NCI-H524 treated with DMSO at 0.1 percent for 48 hours (cell line): ENCODE measurements at regions not wholly inside any gene's neighbourhood (a gene's known extent, or its start where the extent isn't known, plus 50 kb on each side); places are given as distances from the start of the nearest gene placed in this dataset.
"Not testable (repeated sequence)": the region's sequence is repeated elsewhere in the genome, so short reads cannot be mapped to it uniquely, and the experiment has no call there.

Source experiments
- DNase-seq: peaks from one replicate; lab custom pipeline; 2025; lab: John Stamatoyannopoulos, UW

GRCh38 chr7:66539902-66540375, 88.7 kb upstream of the KCTD7 start:
- DNase-seq, result no peak

GRCh38 chr7:66542049-66542448, 86.6 kb upstream of the KCTD7 start:
- DNase-seq, result no peak

GRCh38 chr7:66542528-66543269, 86.0 kb upstream of the KCTD7 start:
- DNase-seq, result no peak

GRCh38 chr7:66549466-66549865, 79.2 kb upstream of the KCTD7 start:
- DNase-seq, result no peak

- DNase-seq, result no peak
These were observed 75.7 kb upstream of the KCTD7 start for GRCh38 chr7:66553001-66553400.

- DNase-seq, result not testable (repeated sequence)
These were observed 75.0 kb upstream of the KCTD7 start for GRCh38 chr7:66553675-66554074.

- DNase-seq, result not testable (repeated sequence)
These were observed 74.4 kb upstream of the KCTD7 start for GRCh38 chr7:66554291-66554690.

GRCh38 chr7:66554842-66555430, 73.7 kb upstream of the KCTD7 start:
- DNase-seq, result not testable (repeated sequence)

- DNase-seq, result no peak
These were observed 72.5 kb upstream of the KCTD7 start for GRCh38 chr7:66556177-66556548.

- no peak for DNase-seq
These were observed 72.0 kb upstream of the KCTD7 start for GRCh38 chr7:66556549-66557213.

GRCh38 chr7:66557214-66558200, 71.2 kb upstream of the KCTD7 start:
- no peak for DNase-seq

GRCh38 chr7:66558201-66558641, 70.5 kb upstream of the KCTD7 start:
- no peak for DNase-seq

- no peak for DNase-seq
These were observed 69.8 kb upstream of the KCTD7 start for GRCh38 chr7:66558660-66559465.

- no peak for DNase-seq
These were observed 64.6 kb upstream of the KCTD7 start for GRCh38 chr7:66564045-66564444.

- DNase-seq, result not testable (repeated sequence)
These were observed 58.5 kb upstream of the KCTD7 start for GRCh38 chr7:66570179-66570578.

GRCh38 chr7:66571568-66571967, 57.1 kb upstream of the KCTD7 start:
- no peak for DNase-seq

- not testable (repeated sequence) for DNase-seq
These were observed 54.7 kb upstream of the KCTD7 start for GRCh38 chr7:66573782-66574495.

GRCh38 chr7:66574768-66575167, 53.9 kb upstream of the KCTD7 start:
- not testable (repeated sequence) for DNase-seq

GRCh38 chr7:66575398-66575797, 53.3 kb upstream of the KCTD7 start:
- no peak for DNase-seq

GRCh38 chr7:66576646-66577045, 52.0 kb upstream of the KCTD7 start:
- no peak for DNase-seq
